Mesendoderm (in vitro differentiated cells): ENCODE measurements at regions not wholly inside any gene's neighbourhood (a gene's known extent, or its start where the extent isn't known, plus 50 kb on each side); places are given as distances from the start of the nearest gene placed in this dataset.

Experiments
- DNase-seq: peaks from one replicate; pipeline ENCODE4 v3.0.0; 2013
- H2AK5ac ChIP-seq: 2 replicates; pipeline ENCODE4 v1.6.1; 2013; ENCODE audit warnings: low read length, inconsistent platforms
- H2BK120ac ChIP-seq: 2 replicates; pipeline ENCODE4 v1.6.1; 2013; ENCODE audit warnings: low read depth, mild to moderate bottlenecking, low read length, moderate library complexity, mixed read lengths
- H2BK15ac ChIP-seq: replicated peaks from 2 replicates; pipeline ENCODE4 v1.6.1; 2013; ENCODE audit warnings: low read depth, mild to moderate bottlenecking, moderate library complexity
- H2BK5ac ChIP-seq: 2 replicates; pipeline ENCODE4 v1.6.1; 2013; ENCODE audit warnings: low read length, inconsistent platforms
- H3K18ac ChIP-seq: 2 replicates; pipeline ENCODE4 v1.6.1; 2013; ENCODE audit warnings: mild to moderate bottlenecking, low read length, mixed read lengths
- H3K23ac ChIP-seq: one replicate; pipeline ENCODE4 v1.6.1; 2013; ENCODE audit warnings: low read length
- H3K27ac ChIP-seq: 2 replicates; pipeline ENCODE4 v1.5.1; 2013; ENCODE audit warnings: low read depth, mild to moderate bottlenecking, inconsistent platforms, low read length, moderate library complexity
- H3K27me3 ChIP-seq: 2 replicates; pipeline ENCODE4 v1.6.1; 2013; ENCODE audit warnings: low read length, control low read depth, mild to moderate bottlenecking, inconsistent platforms; ENCODE audit not compliant: insufficient read depth, poor library complexity
- H3K36me3 ChIP-seq: 2 replicates; pipeline ENCODE4 v1.6.1; 2013; ENCODE audit warnings: low read length, inconsistent platforms; ENCODE audit not compliant: control insufficient read depth, insufficient read depth
- H3K4ac ChIP-seq: one replicate; pipeline ENCODE4 v1.6.1; 2013; ENCODE audit warnings: low read depth, mild to moderate bottlenecking, low read length, moderate library complexity
- H3K4me1 ChIP-seq: 2 replicates; pipeline ENCODE4 v1.6.1; 2013; ENCODE audit warnings: low read depth, low read length, inconsistent platforms; ENCODE audit not compliant: control insufficient read depth
- H3K4me2 ChIP-seq: 2 replicates; pipeline ENCODE4 v1.6.1; 2013; ENCODE audit warnings: low read length
- H3K4me3 ChIP-seq: 2 replicates; pipeline ENCODE4 v1.5.1; 2013; ENCODE audit warnings: mild to moderate bottlenecking, low read length
- H3K56ac ChIP-seq: one replicate; pipeline ENCODE4 v1.6.1; 2013; ENCODE audit warnings: low read length
- H3K79me1 ChIP-seq: 2 replicates; pipeline ENCODE4 v1.6.1; 2013; ENCODE audit warnings: low read length, inconsistent platforms
- H3K79me2 ChIP-seq: 2 replicates; pipeline ENCODE4 v1.6.1; 2013; ENCODE audit warnings: mild to moderate bottlenecking, low read length; ENCODE audit not compliant: control insufficient read depth, insufficient read depth
- H3K9ac ChIP-seq: 2 replicates; pipeline ENCODE4 v1.6.1; 2013; ENCODE audit warnings: low read length, inconsistent platforms
- H4K5ac ChIP-seq: one replicate; pipeline ENCODE4 v1.6.1; 2013; ENCODE audit warnings: low read length
- H4K8ac ChIP-seq: one replicate; pipeline ENCODE4 v1.6.1; 2013; ENCODE audit warnings: low read depth, mild to moderate bottlenecking, control low read depth, low read length, moderate library complexity
- WGBS: extraction: QIAGEN DNeasy Blood & Tissue Kit; methylation state at CpG from one replicate; pipeline ENCODE4 v1.1.7; 2013; ENCODE audit warnings: low lambda C conversion rate, missing lambda C conversion rate; ENCODE audit not compliant: insufficient coverage; ENCODE audit errors: extremely low coverage; 5-methylcytosine and 5-hydroxymethylcytosine counted together

DNA sequence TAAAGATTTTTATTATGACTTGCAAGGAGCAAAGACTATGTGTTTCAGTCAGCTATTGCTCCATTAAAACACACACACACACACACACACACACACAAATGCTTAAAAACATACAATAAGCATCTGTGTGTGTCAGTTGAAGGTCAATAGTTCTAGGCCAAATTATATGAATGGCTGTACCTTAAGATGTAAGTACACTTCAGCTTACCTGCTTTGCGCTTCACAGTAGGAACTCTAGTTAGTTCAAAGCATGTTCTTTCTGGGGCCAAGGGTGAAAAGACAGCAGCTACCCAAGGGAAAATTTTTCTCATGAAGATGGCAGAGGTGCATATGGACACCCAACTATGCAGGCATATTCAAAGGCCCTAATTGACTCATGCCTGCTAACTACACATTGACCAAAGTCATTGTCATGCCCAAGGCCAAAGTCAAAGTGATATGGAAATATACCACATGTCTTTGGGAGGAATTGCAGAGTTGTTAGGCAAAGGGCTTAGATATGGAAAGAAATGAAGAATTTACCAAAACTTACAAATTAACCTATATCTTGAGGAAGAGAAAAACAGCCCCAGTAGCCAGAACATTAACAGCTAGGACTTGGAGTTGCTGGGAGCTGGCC, 61.9 kb upstream of the BTN3A2 start:
- no peak overlapping the region for H3K18ac ChIP-seq
- no peak overlapping the region for H2BK120ac ChIP-seq
- H4K5ac ChIP-seq = no peak overlapping the region
- H3K4me2 ChIP-seq = no peak overlapping the region
- no peak overlapping the region for H2BK15ac ChIP-seq
- H3K4ac ChIP-seq = no peak overlapping the region
- no peaks in the 10 kb centered on the region for H3K79me2 ChIP-seq
- H3K79me1 ChIP-seq = no peaks in the 10 kb centered on the region
- no peak overlapping the region for H4K8ac ChIP-seq
- H3K27me3 ChIP-seq = no peaks in the 10 kb centered on the region
- H3K23ac ChIP-seq = no peak overlapping the region
- no peak overlapping the region for H3K9ac ChIP-seq
- WGBS = no CpG with 5 or more reads among the region's 1 CpG
- H3K27ac ChIP-seq = no peak overlapping the region
- no peak for DNase-seq
- no peak overlapping the region for H2BK5ac ChIP-seq
- no peak overlapping the region for H2AK5ac ChIP-seq
- peaks cover 1% of the 10 kb centered on the region for H3K4me1 ChIP-seq
- H3K56ac ChIP-seq = no peak overlapping the region
- H3K4me3 ChIP-seq = no peak overlapping the region
- H3K36me3 ChIP-seq = no peaks in the 10 kb centered on the region

DNA sequence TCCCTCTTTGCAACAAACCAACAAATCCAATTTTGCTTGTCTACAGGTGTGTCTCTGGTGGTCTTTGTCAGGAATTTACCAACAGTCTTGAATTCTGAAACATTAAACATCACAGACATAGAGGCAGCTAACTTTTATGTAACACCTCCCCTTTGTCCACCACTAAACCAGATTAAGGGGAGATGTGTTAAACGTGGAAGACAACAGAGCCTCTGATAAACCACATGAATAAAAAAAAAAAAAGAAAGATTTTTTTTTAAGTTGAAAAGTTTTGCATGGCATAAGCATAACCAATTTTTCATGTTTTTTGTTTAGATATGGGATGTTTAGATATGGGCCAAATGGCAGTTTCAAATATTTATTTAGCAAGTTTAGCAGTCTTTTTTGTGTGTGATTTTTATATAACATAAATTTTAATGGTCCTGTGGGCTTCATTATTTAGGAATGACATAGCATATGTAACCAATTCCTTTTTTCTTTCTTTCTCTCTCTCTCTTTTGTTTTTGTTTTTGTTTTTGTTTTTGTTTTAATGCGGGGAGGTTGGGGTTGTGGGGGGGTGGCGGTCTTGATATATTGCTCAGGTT, 60.7 kb upstream of the BTN3A2 start:
- Histone ChIP-seq H4K5ac (no peak overlapping the region), H3K36me3 (no peaks in the 10 kb centered on the region), H3K27ac (no peak overlapping the region), H3K4me2 (no peak overlapping the region), H2BK120ac (no peak overlapping the region), H2BK15ac (no peak overlapping the region), H3K4me1 (no peaks in the 10 kb centered on the region), H3K27me3 (no peaks in the 10 kb centered on the region), H3K9ac (no peak overlapping the region), H3K23ac (no peak overlapping the region), H3K4me3 (no peak overlapping the region), H4K8ac (no peak overlapping the region), H3K79me1 (no peaks in the 10 kb centered on the region), H3K79me2 (no peaks in the 10 kb centered on the region), H2AK5ac (no peak overlapping the region), H3K56ac (no peak overlapping the region), H2BK5ac (no peak overlapping the region), H3K18ac (no peak overlapping the region), H3K4ac (no peak overlapping the region)
- WGBS = no CpG with 5 or more reads among the region's 3 CpGs
- DNase-seq = no peak

DNA sequence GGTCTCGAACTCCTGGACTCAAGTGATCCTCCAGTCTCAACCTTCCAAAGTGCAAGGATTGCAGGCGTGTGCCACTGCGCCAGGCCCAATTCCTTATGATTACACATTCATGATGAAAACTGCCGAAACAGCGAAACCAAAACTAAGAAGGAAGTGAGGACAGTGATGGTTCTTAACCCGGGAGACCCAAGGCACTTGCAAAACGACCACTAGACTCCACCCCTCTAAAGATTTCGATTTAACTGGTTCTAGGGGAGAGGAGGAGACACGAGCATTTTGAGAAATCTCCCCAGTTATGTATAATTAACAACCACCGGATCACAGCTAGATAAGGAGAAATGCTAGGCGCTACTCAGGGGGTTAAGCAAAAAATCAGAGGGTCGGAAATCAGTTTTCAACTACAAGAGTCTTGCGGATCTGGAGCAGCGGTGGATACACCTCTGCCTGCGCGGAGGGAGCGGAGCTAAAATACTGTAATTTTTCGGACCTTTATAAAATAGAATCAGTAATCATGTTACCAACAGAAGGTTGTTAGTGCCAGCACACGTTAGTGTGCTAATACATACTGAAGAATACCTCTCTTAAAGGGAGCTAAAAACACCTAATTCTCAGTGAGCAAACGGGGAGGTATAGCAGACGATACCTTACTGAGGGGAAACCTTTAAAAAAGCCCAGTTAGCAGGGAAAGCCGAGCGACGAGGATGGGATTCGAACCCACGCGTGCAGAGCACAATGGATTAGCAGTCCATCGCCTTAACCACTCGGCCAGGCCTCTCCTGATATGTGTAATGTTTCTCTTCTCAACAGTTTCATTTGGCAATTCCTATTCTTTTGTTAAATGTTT, 60.0 kb upstream of the BTN3A2 start:
- H3K36me3 ChIP-seq = no peaks in the 10 kb centered on the region
- H3K27ac ChIP-seq = no peak overlapping the region
- no peak overlapping the region for H3K23ac ChIP-seq
- no peak overlapping the region for H2AK5ac ChIP-seq
- no peaks in the 10 kb centered on the region for H3K79me1 ChIP-seq
- H3K18ac ChIP-seq = no peak overlapping the region
- peak overlapping the region; percentile 67 for H3K4me3 ChIP-seq
- no peak overlapping the region for H4K5ac ChIP-seq
- no peak overlapping the region for H2BK15ac ChIP-seq
- no peaks in the 10 kb centered on the region for H3K4me1 ChIP-seq
- peak; percentile 93 for DNase-seq
- no peak overlapping the region for H2BK120ac ChIP-seq
- no peak overlapping the region for H2BK5ac ChIP-seq
- no peak overlapping the region for H4K8ac ChIP-seq
- peak overlapping the region; percentile 64 for H3K9ac ChIP-seq
- peak overlapping the region; percentile 78 for H3K4me2 ChIP-seq
- H3K4ac ChIP-seq = no peak overlapping the region
- no CpG with 5 or more reads among the region's 29 CpGs for WGBS
- H3K56ac ChIP-seq = peak overlapping the region; percentile 71
- H3K79me2 ChIP-seq = no peaks in the 10 kb centered on the region
- no peaks in the 10 kb centered on the region for H3K27me3 ChIP-seq

DNA sequence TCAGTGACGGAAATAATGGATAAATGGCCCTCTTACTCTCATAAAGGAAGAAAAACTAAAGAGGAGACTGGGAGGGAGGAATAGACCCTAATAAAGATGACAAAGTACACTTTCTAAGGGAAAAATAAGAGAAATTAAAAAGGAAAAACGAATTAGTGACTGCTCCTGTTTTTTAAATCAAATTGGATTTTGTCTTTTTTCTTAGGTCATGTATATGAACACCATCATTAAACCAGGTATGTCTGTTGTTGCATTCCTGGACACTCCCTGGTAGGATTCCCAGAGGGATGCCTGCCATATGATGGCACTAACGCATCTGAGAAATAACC, 59.4 kb upstream of the BTN3A2 start:
- Histone ChIP-seq H3K36me3 (no peaks in the 10 kb centered on the region), H3K27me3 (no peaks in the 10 kb centered on the region), H4K5ac (no peak overlapping the region), H3K23ac (no peak overlapping the region), H2BK15ac (no peak overlapping the region), H3K56ac (no peak overlapping the region), H3K79me1 (no peaks in the 10 kb centered on the region), H2BK5ac (no peak overlapping the region), H2AK5ac (no peak overlapping the region), H3K18ac (no peak overlapping the region), H4K8ac (no peak overlapping the region), H3K79me2 (no peaks in the 10 kb centered on the region), H3K4me2 (no peak overlapping the region), H3K4ac (no peak overlapping the region), H3K4me1 (no peaks in the 10 kb centered on the region), H2BK120ac (no peak overlapping the region), H3K27ac (no peak overlapping the region), H3K4me3 (no peak overlapping the region), H3K9ac (no peak overlapping the region)
- no peak for DNase-seq
- WGBS = no CpG with 5 or more reads among the region's 3 CpGs

DNA sequence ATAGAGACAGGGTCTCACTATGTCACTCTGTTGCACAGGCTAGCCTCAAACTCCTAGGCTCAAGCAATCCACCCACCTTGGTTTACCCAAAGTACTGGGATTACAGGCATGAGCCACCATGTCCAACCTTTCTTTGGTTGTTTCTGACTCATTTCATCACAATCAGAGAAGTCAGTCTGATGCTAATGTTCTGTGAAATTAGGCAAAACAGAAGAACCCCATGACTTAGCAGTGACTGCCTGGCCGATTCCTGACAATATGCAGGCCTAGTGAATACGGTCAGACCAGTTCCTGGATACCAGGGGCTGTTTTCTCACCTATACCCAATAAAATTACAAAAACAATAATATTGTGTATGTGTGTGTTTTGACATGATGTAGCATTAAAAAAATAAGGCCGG, 58.8 kb upstream of the BTN3A2 start:
- H3K36me3 ChIP-seq = no peaks in the 10 kb centered on the region
- DNase-seq = no peak
- H3K79me2 ChIP-seq = no peaks in the 10 kb centered on the region
- peak overlapping the region; percentile 36 for H3K4ac ChIP-seq
- no peaks in the 10 kb centered on the region for H3K4me1 ChIP-seq
- H2BK120ac ChIP-seq = no peak overlapping the region
- H4K8ac ChIP-seq = no peak overlapping the region
- H3K4me3 ChIP-seq = no peak overlapping the region
- H3K18ac ChIP-seq = no peak overlapping the region
- no peaks in the 10 kb centered on the region for H3K79me1 ChIP-seq
- H3K4me2 ChIP-seq = no peak overlapping the region
- no peak overlapping the region for H3K23ac ChIP-seq
- no peak overlapping the region for H3K56ac ChIP-seq
- H4K5ac ChIP-seq = no peak overlapping the region
- H3K27ac ChIP-seq = no peak overlapping the region
- no peak overlapping the region for H3K9ac ChIP-seq
- no peaks in the 10 kb centered on the region for H3K27me3 ChIP-seq
- H2BK5ac ChIP-seq = no peak overlapping the region
- no peak overlapping the region for H2BK15ac ChIP-seq
- WGBS = no CpG with 5 or more reads among the region's 3 CpGs
- no peak overlapping the region for H2AK5ac ChIP-seq
